OCI-LY7 (cell line): ENCODE measurements at regions not wholly inside any gene's neighbourhood (a gene's known extent, or its start where the extent isn't known, plus 50 kb on each side); places are given as distances from the start of the nearest gene placed in this dataset.

Source experiments
- BruUV-seq: library from RNA; stranded (reverse); fragments of 400-500 nt; replicated peaks from 2 replicates; lab custom pipeline; 2021; lab: Mats Ljungman, UMichigan
- CTCF ChIA-PET: fragments of 300-600 bp; sonication (Branson Sonifier 250); formaldehyde crosslinking; loops from one replicate; lab custom pipeline; 2022; ENCODE audit warnings: antibody characterized with exemption; ENCODE audit not compliant: unreplicated experiment; lab: Charles Lee
- POLR2A ChIA-PET: fragments of 300-600 bp; sonication (Branson Sonifier 250); formaldehyde crosslinking; loops from one replicate; lab custom pipeline; 2022; ENCODE audit warnings: antibody characterized with exemption; lab: Charles Lee
- DNase-seq: peaks from one replicate; pipeline ENCODE4 v3.0.0-alpha.2; 2015; ENCODE audit warnings: low spot score
- H2AFZ ChIP-seq: fragments of 200-600 bp; sonication (generic), shearing (Covaris generic); 2 replicates; pipeline ENCODE4 v1.6.1; 2014; ENCODE audit warnings: mild to moderate bottlenecking, antibody characterized with exemption, low read length, moderate library complexity
- H3K27ac ChIP-seq: fragments of 200-600 bp; sonication (generic); 2 replicates; pipeline ENCODE4 v1.5.1; 2014; ENCODE audit warnings: mixed run types, low read depth, mild to moderate bottlenecking, moderate library complexity, low read length, inconsistent platforms; ENCODE audit not compliant: poor library complexity, severe bottlenecking
- H3K36me3 ChIP-seq: fragments of 200-600 bp; sonication (generic); 2 replicates; pipeline ENCODE4 v1.6.1; 2014; ENCODE audit warnings: mild to moderate bottlenecking, antibody characterized with exemption, low read length, moderate library complexity, mixed read lengths; ENCODE audit not compliant: insufficient read depth
- H3K4me1 ChIP-seq: fragments of 200-600 bp; sonication (generic); 2 replicates; pipeline ENCODE4 v1.5.1; 2014; ENCODE audit warnings: mild to moderate bottlenecking, low read length; ENCODE audit not compliant: insufficient read depth, poor library complexity, severe bottlenecking
- H3K4me2 ChIP-seq: fragments of 200-600 bp; sonication (generic); 2 replicates; pipeline ENCODE4 v1.6.1; 2014; ENCODE audit warnings: mild to moderate bottlenecking, low read length
- H3K4me3 ChIP-seq: fragments of 200-600 bp; sonication (generic); 2 replicates; pipeline ENCODE4 v1.5.1; 2014; ENCODE audit warnings: mild to moderate bottlenecking, low read depth, low read length; ENCODE audit not compliant: poor library complexity, severe bottlenecking
- H3K79me2 ChIP-seq: fragments of 200-600 bp; sonication (generic); 2 replicates; pipeline ENCODE4 v1.6.1; 2016; ENCODE audit warnings: low read depth, mild to moderate bottlenecking, low read length, moderate library complexity, mixed read lengths; ENCODE audit not compliant: insufficient read depth
- H3K9me2 ChIP-seq: fragments of 200-600 bp; sonication (generic); 2 replicates; pipeline ENCODE4 v1.6.1; 2016; ENCODE audit warnings: mild to moderate bottlenecking, low read length, mixed read lengths; ENCODE audit not compliant: insufficient read depth
- H3K9me3 ChIP-seq: fragments of 200-600 bp; sonication (generic); 2 replicates; pipeline ENCODE4 v1.6.1; 2014; ENCODE audit warnings: mild to moderate bottlenecking, mixed run types, low read length, mixed read lengths
- H4K20me1 ChIP-seq: fragments of 200-600 bp; sonication (generic); 2 replicates; pipeline ENCODE4 v1.6.1; 2014; ENCODE audit warnings: mild to moderate bottlenecking, antibody characterized with exemption, low read length, moderate library complexity, mixed read lengths; ENCODE audit not compliant: insufficient read depth
- EZH2phosphoT487 ChIP-seq: fragments of 200-600 bp; sonication (generic); IDR thresholded peaks from 2 replicates; pipeline ENCODE4 v1.6.1; 2018; ENCODE audit warnings: low read depth, borderline replicate concordance, mild to moderate bottlenecking, mixed run types, antibody characterized with exemption, low read length, moderate library complexity, mixed read lengths
- intact Hi-C: fragments of 100-400 bp; cut with micrococcal nuclease; formaldehyde crosslinking; loops from one replicate; pipeline ENCODE4 v1.10.0; 2022; ENCODE audit not compliant: unreplicated experiment
- TF ChIP-seq, protein P1 (sequence below): fragments of 200-600 bp; sonication (generic); conservative IDR thresholded peaks from 2 replicates; pipeline ENCODE4 v1.5.1; 2014; ENCODE audit warnings: mild to moderate bottlenecking, antibody characterized with exemption, low read length, moderate library complexity, mixed read lengths

GRCh38 chr1:37131281-37131680, 97.0 kb upstream of the GRIK3 start:
- no TSS peak for BruUV-seq
- POLR2A ChIA-PET, result no interaction called here

GRCh38 chr1:37133276-37134145, 99.2 kb upstream of the GRIK3 start:
- Histone ChIP-seq H2AFZ (no peak overlapping the region), H3K4me2 (no peak overlapping the region), H3K36me3 (no peaks in the 10 kb centered on the region), H3K9me3 (no peaks in the 10 kb centered on the region), H4K20me1 (no peaks in the 10 kb centered on the region), H3K27ac (no peak overlapping the region), H3K4me1 (no peaks in the 10 kb centered on the region), H3K4me3 (no peak overlapping the region), H3K79me2 (no peaks in the 10 kb centered on the region), H3K9me2 (no peaks in the 10 kb centered on the region)
- intact Hi-C loops, result no loop called here
- no peak for DNase-seq
- POLR2A ChIA-PET, result no interaction called here
- no TSS peak for BruUV-seq
- CTCF ChIA-PET, result no interaction called here
- TF ChIP-seq, protein P1, sequence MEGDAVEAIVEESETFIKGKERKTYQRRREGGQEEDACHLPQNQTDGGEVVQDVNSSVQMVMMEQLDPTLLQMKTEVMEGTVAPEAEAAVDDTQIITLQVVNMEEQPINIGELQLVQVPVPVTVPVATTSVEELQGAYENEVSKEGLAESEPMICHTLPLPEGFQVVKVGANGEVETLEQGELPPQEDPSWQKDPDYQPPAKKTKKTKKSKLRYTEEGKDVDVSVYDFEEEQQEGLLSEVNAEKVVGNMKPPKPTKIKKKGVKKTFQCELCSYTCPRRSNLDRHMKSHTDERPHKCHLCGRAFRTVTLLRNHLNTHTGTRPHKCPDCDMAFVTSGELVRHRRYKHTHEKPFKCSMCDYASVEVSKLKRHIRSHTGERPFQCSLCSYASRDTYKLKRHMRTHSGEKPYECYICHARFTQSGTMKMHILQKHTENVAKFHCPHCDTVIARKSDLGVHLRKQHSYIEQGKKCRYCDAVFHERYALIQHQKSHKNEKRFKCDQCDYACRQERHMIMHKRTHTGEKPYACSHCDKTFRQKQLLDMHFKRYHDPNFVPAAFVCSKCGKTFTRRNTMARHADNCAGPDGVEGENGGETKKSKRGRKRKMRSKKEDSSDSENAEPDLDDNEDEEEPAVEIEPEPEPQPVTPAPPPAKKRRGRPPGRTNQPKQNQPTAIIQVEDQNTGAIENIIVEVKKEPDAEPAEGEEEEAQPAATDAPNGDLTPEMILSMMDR, result no peak
- TF ChIP-seq EZH2phosphoT487, result no peak

More at GRCh38 chr1:37131281-37131680, 97.0 kb upstream of the GRIK3 start:
- no peak for TF ChIP-seq EZH2phosphoT487
- H3K4me2 ChIP-seq, result no peak overlapping the region
- no peaks in the 10 kb centered on the region for H4K20me1 ChIP-seq
- no peak overlapping the region for H3K4me3 ChIP-seq
- H3K79me2 ChIP-seq, result no peaks in the 10 kb centered on the region
- H3K36me3 ChIP-seq, result no peaks in the 10 kb centered on the region
- no peaks in the 10 kb centered on the region for H3K4me1 ChIP-seq
- DNase-seq, result no peak
- H2AFZ ChIP-seq, result no peak overlapping the region
- H3K9me3 ChIP-seq, result no peaks in the 10 kb centered on the region
- H3K9me2 ChIP-seq, result no peaks in the 10 kb centered on the region
- CTCF ChIA-PET, result no interaction called here
- intact Hi-C loops, result no loop called here
- no peak overlapping the region for H3K27ac ChIP-seq

- Histone ChIP-seq H3K9me3 (no peaks in the 10 kb centered on the region), H3K27ac (no peak overlapping the region), H3K36me3 (no peaks in the 10 kb centered on the region), H3K4me2 (no peak overlapping the region), H3K79me2 (no peaks in the 10 kb centered on the region), H2AFZ (no peak overlapping the region), H4K20me1 (no peaks in the 10 kb centered on the region), H3K9me2 (no peaks in the 10 kb centered on the region), H3K4me3 (no peak overlapping the region), H3K4me1 (no peaks in the 10 kb centered on the region)
- ChIA-PET CTCF (no interaction called here), POLR2A (interaction anchor here (0.7 kb wide), 1 partner anchor 20 kb away, joined by 3 read pairs; no protein-coding TSS in a partner anchor)
- no peak for TF ChIP-seq EZH2phosphoT487
- intact Hi-C loops, result no loop called here
- no peak for DNase-seq
- no TSS peak for BruUV-seq
These were observed 100.3 kb upstream of the GRIK3 start for GRCh38 chr1:37134599-37134998.
